ENCODE measurements at regions not wholly inside any gene's neighbourhood (a gene's known extent, or its start where the extent isn't known, plus 50 kb on each side); places are given as distances from the start of the nearest gene placed in this dataset.

DNA sequence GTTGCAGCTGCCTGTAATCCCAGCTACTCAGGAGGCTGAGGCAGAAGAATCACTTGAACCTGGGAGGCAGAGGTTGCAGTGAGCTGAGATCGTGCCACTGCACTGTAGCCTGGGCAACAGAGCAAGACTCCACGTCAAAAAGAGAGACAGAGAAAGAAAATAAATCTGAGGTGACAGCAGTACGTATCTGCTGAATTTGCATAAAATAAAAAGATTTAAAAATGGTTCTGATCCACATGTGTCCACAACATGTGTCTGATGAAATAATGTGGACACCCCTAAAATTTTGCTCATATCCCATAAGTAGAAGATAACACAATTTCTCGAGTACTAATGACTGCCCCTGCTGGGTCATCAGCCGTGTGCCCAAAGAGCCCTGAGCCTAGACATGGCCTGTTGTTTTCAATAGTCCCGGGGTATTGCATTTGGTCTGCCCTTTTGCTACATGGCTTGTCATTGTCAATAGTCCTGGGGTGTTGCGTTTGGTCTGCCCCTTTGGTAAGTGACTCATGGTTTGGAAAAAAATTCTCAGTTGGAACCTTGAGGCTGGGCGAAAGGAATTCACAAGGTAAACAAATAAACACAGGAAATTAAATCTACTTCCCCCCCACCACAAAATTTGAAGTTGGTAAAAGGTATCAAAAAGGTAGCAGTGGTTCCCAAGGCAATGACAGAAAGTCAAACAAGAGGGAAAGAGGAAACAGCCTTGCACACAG is 434.6 kb upstream of the MAF start:
- TF ChIP-seq, protein P1, sequence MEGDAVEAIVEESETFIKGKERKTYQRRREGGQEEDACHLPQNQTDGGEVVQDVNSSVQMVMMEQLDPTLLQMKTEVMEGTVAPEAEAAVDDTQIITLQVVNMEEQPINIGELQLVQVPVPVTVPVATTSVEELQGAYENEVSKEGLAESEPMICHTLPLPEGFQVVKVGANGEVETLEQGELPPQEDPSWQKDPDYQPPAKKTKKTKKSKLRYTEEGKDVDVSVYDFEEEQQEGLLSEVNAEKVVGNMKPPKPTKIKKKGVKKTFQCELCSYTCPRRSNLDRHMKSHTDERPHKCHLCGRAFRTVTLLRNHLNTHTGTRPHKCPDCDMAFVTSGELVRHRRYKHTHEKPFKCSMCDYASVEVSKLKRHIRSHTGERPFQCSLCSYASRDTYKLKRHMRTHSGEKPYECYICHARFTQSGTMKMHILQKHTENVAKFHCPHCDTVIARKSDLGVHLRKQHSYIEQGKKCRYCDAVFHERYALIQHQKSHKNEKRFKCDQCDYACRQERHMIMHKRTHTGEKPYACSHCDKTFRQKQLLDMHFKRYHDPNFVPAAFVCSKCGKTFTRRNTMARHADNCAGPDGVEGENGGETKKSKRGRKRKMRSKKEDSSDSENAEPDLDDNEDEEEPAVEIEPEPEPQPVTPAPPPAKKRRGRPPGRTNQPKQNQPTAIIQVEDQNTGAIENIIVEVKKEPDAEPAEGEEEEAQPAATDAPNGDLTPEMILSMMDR (IDR thresholded peaks at IDR 0.05) = no peak
- TF ChIP-seq POLR2A (IDR thresholded peaks at IDR 0.05; ENCODE audit: low read depth) = no peak
- TF ChIP-seq EP300 (IDR thresholded peaks at IDR 0.05) = no peak
- TF ChIP-seq POLR2AphosphoS5 (IDR thresholded peaks at IDR 0.05) = no peak

Measured in esophagus muscularis mucosa (tissue), 4 donors.